SJSA1 (cell line): ENCODE measurements at regions not wholly inside any gene's neighbourhood (a gene's known extent, or its start where the extent isn't known, plus 50 kb on each side); places are given as distances from the start of the nearest gene placed in this dataset.

ENCODE experiments used
- DNase-seq, 2 experiments: peaks; one replicate each; pipeline ENCODE4 v3.0.0-alpha.2; 2015 to 2020; ENCODE audit warnings: low spot score in 2 of 2, low read depth in 1 of 2
- H3K27ac ChIP-seq: fragments of 250-450 bp; sonication (Bioruptor Pico); 2 replicates; pipeline ENCODE4 v1.5.1; 2020; ENCODE audit warnings: mild to moderate bottlenecking, moderate library complexity
- H3K27me3 ChIP-seq: fragments of 250-450 bp; sonication (Bioruptor Pico); replicated peaks from 2 replicates; pipeline ENCODE4 v1.5.1; 2020; ENCODE audit warnings: mild to moderate bottlenecking, moderate library complexity
- H3K36me3 ChIP-seq: fragments of 250-450 bp; sonication (Bioruptor Pico); 2 replicates; pipeline ENCODE4 v1.5.1; 2020; ENCODE audit warnings: mild to moderate bottlenecking
- H3K4me1 ChIP-seq: fragments of 250-450 bp; sonication (Bioruptor Pico); replicated peaks from 2 replicates; pipeline ENCODE4 v1.6.1; 2021; ENCODE audit warnings: mild to moderate bottlenecking
- H3K4me3 ChIP-seq: fragments of 250-450 bp; sonication (Bioruptor Pico); 2 replicates; pipeline ENCODE4 v1.5.1; 2020; ENCODE audit warnings: mild to moderate bottlenecking
- H3K9me3 ChIP-seq: fragments of 250-450 bp; sonication (Bioruptor Pico); replicated peaks from 2 replicates; pipeline ENCODE4 v1.5.1; 2020; ENCODE audit warnings: mild to moderate bottlenecking

DNA sequence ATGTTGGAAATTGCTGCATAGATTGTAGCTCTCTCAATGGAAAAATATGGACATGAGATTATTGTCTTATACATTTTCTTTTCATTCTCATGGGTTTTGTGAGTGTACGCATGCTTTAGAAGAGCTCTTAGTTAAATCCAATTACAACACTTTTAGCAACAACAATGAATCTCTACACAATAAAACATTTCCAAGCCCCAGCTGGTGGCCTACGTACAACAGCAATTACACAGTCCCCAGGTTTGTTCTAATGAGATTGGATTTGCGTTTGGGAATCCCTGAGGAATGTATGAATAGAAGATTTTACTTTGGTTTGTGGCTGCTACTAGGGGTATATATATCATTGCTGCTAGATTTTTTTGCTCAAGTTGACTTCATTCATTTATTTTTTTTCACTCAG is 98.6 kb downstream of the FHDC1 start:
- no peaks in the 10 kb centered on the region for H3K36me3 ChIP-seq
- H3K9me3 ChIP-seq: no peaks in the 10 kb centered on the region
- no peak overlapping the region for H3K4me3 ChIP-seq

DNA sequence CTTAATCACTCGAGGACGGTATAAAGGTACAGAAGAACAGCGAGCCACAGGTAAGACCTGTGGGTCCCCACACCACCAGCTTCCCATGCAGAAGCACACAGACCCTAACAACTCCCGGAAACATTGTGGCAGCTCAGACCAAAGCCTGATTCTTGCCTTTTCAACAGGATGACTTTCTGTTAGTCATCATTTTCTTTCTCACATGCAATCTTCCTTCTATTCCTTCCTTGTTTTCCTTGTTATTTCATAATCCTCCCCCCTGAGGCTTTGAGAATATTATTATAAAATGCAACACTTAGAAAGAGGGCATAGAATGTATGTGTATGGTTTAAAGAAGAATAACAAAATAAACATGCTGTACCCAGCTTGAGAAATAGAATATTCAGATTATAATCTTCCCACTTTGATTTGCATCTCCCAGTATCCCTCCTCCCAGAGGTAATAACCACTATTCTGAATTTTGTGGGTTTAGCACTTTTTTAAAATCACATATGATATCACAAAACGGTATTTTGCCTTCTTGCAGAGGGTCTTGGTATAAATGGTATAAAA is 100.9 kb downstream of the FHDC1 start:
- Histone ChIP-seq H3K27ac (no peak overlapping the region), H3K27me3 (peaks cover 6% of the 10 kb centered on the region; the same call in 1 of the 2 replicates), H3K4me1 (no peaks in the 10 kb centered on the region), H3K4me3 (no peak overlapping the region), H3K36me3 (no peaks in the 10 kb centered on the region), H3K9me3 (no peaks in the 10 kb centered on the region)
- no peak for DNase-seq

More for the DNA sequence above, 98.6 kb downstream of the FHDC1 start:
- no peaks in the 10 kb centered on the region for H3K4me1 ChIP-seq
- peaks cover 6% of the 10 kb centered on the region; the same call in 1 of the 2 replicates for H3K27me3 ChIP-seq
- H3K27ac ChIP-seq: no peak overlapping the region
- DNase-seq: no peak

DNA sequence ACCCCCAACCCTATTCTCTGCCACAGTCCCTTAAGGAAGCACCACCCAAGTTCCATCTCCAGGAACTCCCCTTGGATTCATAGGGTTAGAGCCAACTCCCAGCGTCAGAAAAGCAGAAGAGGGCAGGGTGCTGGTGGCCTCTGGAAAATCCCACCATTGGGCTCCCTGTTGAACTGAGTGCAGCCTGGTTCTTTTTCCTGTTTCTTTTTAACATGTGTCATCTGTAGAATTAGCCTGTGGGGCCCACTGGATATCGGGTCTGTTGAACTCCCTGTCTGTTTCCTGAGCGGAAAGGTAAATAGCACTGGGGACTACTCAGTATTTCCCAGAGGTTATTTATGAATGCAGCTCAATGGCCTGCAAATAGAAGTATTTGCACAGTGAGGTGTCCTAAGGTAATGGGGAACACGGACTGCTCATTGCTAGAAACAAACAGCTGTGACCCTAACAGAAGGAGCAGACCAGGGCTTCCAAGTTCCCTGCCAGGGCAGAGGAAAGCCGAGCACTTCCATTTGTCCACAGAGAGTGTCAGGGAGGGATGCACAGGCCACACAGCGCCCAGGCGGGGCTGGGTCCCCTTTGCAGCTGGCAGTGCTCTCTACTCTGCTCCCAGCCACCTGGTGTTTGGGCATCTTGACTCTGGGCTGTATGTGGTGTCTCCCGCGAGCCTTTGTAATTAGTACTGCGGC is 102.6 kb downstream of the FHDC1 start:
- Histone ChIP-seq H3K27ac (no peak overlapping the region), H3K4me3 (no peak overlapping the region), H3K27me3 (peaks cover 5% of the 10 kb centered on the region; the same call in 1 of the 2 replicates), H3K36me3 (no peaks in the 10 kb centered on the region), H3K4me1 (no peaks in the 10 kb centered on the region), H3K9me3 (no peaks in the 10 kb centered on the region)
- no peak for DNase-seq

DNA sequence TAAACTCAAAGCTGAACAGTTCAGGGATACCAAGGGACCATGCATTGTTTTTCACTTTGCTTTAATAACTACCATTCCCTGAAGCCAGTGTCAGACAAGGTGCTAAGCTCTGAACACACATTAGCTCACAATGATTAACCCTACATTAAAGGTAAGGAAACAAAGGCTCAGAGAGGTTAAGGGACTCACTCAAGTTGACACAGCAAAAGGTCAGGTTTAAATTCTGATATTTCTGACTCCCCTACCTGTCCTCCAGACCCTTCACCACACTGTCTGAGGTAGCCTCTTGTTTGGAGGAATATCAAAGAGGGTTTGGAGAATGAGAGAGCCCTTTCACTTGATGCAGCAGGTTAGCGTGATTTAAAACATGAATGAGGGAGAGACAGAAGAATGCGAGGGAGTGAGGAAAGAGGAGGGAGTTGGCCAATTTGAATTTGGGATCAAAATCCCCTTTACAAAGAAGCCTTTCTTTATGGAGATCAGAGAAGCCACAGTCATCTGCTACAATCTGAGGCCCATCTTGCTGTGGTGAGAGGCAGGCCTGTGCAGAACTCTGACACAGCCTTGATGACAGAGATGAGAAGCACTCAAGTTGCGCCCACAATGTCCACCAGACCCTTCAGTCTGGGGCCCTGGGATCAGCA is 103.5 kb downstream of the FHDC1 start:
- no peaks in the 10 kb centered on the region for H3K4me1 ChIP-seq
- H3K9me3 ChIP-seq: no peaks in the 10 kb centered on the region
- H3K4me3 ChIP-seq: no peak overlapping the region
- no peaks in the 10 kb centered on the region for H3K36me3 ChIP-seq
- H3K27ac ChIP-seq: no peak overlapping the region
- H3K27me3 ChIP-seq: no peaks in the 10 kb centered on the region
- no peak for DNase-seq

DNA sequence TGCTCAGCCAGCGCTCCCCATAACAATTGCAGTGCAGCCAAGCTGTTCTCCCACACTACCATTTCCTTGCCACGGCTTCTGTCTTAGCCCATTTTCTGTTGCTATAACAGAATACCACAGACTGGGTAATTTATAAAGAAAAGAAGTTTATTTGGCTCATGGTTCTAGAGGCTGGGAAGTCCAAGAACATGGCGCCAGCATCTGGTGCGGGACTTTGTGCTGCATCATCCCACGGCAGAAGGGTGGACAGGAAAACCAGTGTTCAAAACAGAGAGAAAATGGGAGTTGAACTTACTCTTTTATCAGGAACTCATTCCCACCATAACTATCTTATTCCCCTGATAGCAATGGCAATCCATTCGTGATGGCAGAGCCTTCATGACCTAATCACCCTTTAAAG is 104.6 kb downstream of the FHDC1 start:
- no peak for DNase-seq
- Histone ChIP-seq H3K27me3 (no peaks in the 10 kb centered on the region), H3K27ac (no peak overlapping the region), H3K4me3 (no peak overlapping the region), H3K36me3 (no peaks in the 10 kb centered on the region), H3K4me1 (no peaks in the 10 kb centered on the region), H3K9me3 (no peaks in the 10 kb centered on the region)

DNA sequence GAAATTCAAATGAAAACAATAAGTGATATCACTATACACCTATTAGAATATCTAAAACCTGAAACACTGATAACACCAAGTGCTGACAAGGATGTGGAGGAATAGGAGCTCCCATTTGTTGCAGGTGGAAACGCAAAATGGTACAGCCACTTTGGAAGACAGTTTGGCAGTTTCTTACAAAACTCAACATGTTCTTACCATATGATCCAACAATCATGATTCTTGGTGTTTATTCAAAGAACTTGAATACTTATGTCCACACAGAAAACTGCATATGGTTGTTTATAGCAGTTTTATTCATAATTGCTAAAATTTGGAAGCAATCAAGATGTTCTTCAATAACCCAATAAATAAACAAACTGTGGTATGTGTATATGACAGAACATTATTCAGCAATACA is 107.9 kb downstream of the FHDC1 start:
- H3K27ac ChIP-seq: no peak overlapping the region
- DNase-seq: no peak
- H3K36me3 ChIP-seq: no peaks in the 10 kb centered on the region
- no peaks in the 10 kb centered on the region for H3K9me3 ChIP-seq
- H3K27me3 ChIP-seq: no peaks in the 10 kb centered on the region
- no peak overlapping the region for H3K4me3 ChIP-seq
- no peaks in the 10 kb centered on the region for H3K4me1 ChIP-seq

DNA sequence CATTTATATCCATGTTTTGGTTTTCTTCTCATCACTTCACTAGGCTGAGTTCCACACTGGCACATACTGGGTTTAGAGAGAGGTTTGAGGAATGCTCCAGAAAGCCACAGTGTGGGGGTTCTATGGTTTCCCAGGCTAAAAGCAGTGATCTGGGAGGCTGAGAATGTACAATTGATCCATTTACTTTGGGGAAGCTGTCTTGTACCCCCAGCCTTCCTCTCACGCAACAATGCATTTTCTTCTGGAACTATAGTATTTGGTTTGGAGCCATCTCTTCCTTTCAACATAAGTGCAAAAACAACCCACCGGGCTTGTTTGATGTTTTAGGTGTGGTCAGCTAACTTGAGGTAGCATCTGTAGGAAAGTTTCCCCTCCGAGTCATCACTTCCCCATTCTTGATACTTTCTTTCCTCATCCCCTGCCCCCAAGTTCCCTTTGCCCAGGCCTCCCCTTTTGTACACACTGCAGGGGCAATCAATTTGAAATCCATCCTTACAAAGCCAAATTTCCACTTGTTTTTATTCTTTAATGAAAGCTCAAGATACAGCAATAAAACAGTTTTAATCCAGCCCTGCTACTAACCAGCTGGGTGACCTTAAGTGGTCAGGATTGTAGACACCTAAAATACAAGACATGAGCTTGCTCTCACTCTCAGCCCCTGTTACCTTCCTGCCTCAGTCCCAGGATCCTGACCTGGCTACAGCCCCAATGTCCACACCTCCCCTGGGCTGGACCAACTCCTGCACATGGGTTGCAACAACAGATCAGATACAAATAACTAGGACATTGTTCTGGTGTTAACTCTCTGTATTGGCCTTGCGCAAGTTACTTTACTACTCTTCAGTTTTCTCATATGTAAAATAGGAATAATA is 109.2 kb downstream of the FHDC1 start:
- H3K4me3 ChIP-seq: no peak overlapping the region
- no peaks in the 10 kb centered on the region for H3K4me1 ChIP-seq
- no peaks in the 10 kb centered on the region for H3K36me3 ChIP-seq
- no peak overlapping the region for H3K27ac ChIP-seq
- no peak for DNase-seq
- H3K27me3 ChIP-seq: no peaks in the 10 kb centered on the region
- H3K9me3 ChIP-seq: no peaks in the 10 kb centered on the region

DNA sequence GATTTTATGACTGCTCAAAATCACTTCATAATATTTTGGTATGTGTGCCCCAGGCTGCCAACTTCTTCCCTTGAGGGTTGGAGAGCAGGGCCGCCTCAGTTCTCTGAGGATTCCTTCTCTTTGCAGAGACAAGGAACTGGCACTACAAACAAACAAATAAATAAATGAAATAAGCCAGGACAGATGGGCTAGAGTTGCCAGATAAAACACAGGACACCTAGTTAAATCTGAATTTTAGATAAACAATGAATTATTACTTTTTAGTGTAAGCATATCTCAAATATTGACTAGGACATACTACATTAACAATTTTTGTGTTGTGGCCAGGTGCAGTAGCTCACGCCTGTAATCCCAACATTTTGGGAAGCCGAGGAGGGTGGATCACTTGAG is 122.5 kb downstream of the FHDC1 start:
- no peak overlapping the region for H3K27ac ChIP-seq
- no peak for DNase-seq
- H3K4me3 ChIP-seq: no peak overlapping the region
- H3K4me1 ChIP-seq: no peaks in the 10 kb centered on the region
- H3K9me3 ChIP-seq: no peaks in the 10 kb centered on the region
- H3K36me3 ChIP-seq: no peaks in the 10 kb centered on the region
- 0 out of 2 replicates have a peak, but pooled peaks cover 7% of the 10 kb centered on the region for H3K27me3 ChIP-seq

DNA sequence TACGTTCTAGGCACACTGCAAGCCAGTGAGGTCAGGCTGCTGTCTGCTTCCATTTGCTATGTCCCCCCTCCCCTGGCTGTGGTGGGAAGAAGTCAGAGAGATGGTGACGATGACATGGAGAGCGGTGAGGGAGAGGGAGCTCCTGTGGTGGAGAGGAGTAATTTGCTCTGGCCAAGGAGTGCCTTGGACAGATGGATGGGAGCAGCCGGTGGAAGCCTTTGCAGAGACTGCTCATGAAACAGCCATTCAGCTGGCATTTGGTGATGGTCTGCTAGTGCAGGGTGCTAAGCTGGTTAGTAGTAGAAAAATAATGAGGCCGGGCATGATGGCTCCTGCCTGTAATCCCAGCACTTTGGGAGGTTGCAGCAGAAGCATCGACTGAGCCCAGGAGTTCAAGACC is 124.1 kb downstream of the FHDC1 start:
- DNase-seq: no peak
- H3K4me1 ChIP-seq: no peaks in the 10 kb centered on the region
- H3K36me3 ChIP-seq: no peaks in the 10 kb centered on the region
- no peak overlapping the region for H3K4me3 ChIP-seq
- H3K27ac ChIP-seq: no peak overlapping the region
- H3K27me3 ChIP-seq: 0 out of 2 replicates have a peak, but pooled peaks cover 7% of the 10 kb centered on the region
- H3K9me3 ChIP-seq: no peaks in the 10 kb centered on the region

DNA sequence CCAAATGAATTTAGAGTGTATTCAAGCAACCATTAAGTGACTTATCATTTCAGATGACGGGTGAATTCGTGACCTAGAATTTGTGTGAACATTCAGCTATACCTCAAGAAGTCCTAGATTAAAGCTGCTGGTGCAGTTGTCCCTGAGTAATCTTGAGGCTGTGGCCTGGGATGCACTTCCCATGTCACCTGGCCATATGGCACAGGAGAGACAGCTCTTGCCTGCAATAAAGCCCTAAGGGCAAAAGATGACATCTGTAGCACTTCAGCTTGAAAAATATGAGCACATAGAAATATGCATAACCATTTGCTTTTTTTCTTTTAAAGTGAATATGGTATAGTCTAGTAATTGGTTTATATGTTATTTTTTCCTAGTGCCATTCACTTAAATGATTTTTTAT is 125.8 kb downstream of the FHDC1 start:
- Histone ChIP-seq H3K4me3 (no peak overlapping the region), H3K36me3 (no peaks in the 10 kb centered on the region), H3K27ac (no peak overlapping the region), H3K4me1 (no peaks in the 10 kb centered on the region), H3K9me3 (no peaks in the 10 kb centered on the region), H3K27me3 (0 out of 2 replicates have a peak, but pooled peaks cover 7% of the 10 kb centered on the region)
- DNase-seq: no peak

DNA sequence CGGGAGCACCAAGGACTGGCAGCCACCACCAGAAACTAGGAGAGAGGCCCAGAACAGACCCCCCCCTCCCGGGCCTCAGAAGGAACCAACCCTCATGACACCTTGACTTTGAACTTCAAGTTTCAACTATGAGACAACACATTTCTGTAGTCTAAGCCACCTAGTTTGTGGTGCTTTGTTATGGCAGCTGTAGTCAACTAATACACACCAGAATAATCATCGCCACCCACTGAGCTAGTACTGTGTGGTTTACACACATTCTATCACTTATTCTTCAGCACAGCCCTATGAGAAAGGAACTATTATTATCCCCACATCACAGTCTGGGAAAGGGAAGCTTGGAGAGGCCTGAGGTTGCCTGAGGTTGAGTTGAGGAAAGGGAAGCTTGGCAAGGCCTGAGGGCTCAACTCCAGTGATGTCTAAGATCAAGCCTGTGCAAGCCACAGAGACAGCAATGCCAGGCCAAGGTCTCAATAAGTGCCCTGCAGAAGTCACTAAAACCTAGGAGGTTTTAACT is 126.6 kb downstream of the FHDC1 start:
- H3K4me3 ChIP-seq: no peak overlapping the region
- H3K4me1 ChIP-seq: 0 out of 2 replicates have a peak, but pooled peaks cover 6% of the 10 kb centered on the region
- H3K9me3 ChIP-seq: no peaks in the 10 kb centered on the region
- 0 out of 2 replicates have a peak, but pooled peaks cover 4% of the 10 kb centered on the region for H3K27me3 ChIP-seq
- H3K27ac ChIP-seq: no peak overlapping the region
- H3K36me3 ChIP-seq: no peaks in the 10 kb centered on the region
- DNase-seq: no peak

DNA sequence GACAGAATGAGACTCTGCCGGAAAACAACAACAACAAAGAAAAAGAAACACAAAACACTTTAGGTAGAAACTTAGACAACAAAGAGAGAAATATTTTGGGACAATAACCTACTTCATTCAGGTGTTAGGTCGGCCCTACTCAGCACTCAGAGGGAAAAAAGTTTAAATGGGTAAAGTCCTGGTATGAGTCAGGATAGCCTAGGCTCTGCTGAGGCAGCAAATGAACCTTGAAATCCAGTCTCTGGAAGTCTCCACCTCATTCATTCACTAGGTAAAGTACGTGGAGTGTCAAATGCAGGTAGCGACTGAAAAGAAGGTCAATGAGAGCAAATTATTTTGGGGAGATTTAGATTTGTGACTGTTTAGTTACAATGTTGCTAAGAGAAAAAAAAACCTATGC is 127.4 kb downstream of the FHDC1 start:
- Histone ChIP-seq H3K4me1 (0 out of 2 replicates have a peak, but pooled peaks cover 7% of the 10 kb centered on the region), H3K27ac (no peak overlapping the region), H3K4me3 (no peak overlapping the region), H3K9me3 (no peaks in the 10 kb centered on the region), H3K27me3 (0 out of 2 replicates have a peak, but pooled peaks cover 4% of the 10 kb centered on the region), H3K36me3 (no peaks in the 10 kb centered on the region)
- DNase-seq: no peak

DNA sequence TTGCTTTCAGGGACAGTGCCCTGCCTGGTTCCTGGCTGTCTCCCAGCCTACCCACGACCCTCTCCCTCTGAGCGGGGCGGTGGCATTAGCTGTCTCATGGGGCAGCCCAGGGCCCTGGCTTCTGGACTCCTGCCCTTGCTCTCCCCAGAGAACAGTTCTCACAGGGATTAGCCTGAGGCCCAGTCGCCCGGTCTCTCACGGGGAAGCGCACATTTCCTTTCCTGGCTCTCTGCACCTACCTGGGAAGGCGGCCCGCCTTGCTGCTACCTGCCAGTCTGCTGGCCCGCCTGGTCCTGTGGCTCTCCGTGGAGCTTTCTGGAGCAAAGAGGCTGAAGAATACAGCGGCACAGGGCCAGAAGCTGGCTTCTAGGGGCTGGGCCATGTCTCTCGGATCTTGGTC is 128.4 kb downstream of the FHDC1 start:
- no peak overlapping the region for H3K27ac ChIP-seq
- H3K36me3 ChIP-seq: no peaks in the 10 kb centered on the region
- H3K4me3 ChIP-seq: no peak overlapping the region
- 0 out of 2 replicates have a peak, but pooled peaks cover 7% of the 10 kb centered on the region for H3K4me1 ChIP-seq
- H3K9me3 ChIP-seq: no peaks in the 10 kb centered on the region
- no peaks in the 10 kb centered on the region for H3K27me3 ChIP-seq
- DNase-seq: no peak
